Adrenal gland (tissue), 9 donors: ENCODE measurements at regions not wholly inside any gene's neighbourhood (a gene's known extent, or its start where the extent isn't known, plus 50 kb on each side); places are given as distances from the start of the nearest gene placed in this dataset.

Experiments used
- DNase-seq, 7 donors: peaks; one replicate each; pipeline ENCODE4 v3.0.0-alpha.2; 2019 to 2020
- H3K27ac ChIP-seq, 5 donors: fragments of 200-600 bp; sonication (generic) in 4 of 5; 1 replicate in 3 of 5; 2 replicates in 2 of 5; pipeline versions ENCODE4 v1.5.1 to v1.8.0; 2016 to 2020; ENCODE audit warnings: mild to moderate bottlenecking in 1 of 5
- H3K27me3 ChIP-seq: fragments of 200-600 bp; 2 replicates; pipeline ENCODE4 v1.8.0; 2021
- H3K36me3 ChIP-seq, 2 donors: fragments of 200-600 bp; replicated peaks in 1 of 2; 1 replicate in 1 of 2; 2 replicates in 1 of 2; pipeline versions ENCODE4 v1.5.1 to v1.8.0; 2018 to 2022
- H3K4me1 ChIP-seq, 2 donors: fragments of 200-600 bp; replicated peaks in 1 of 2; 1 replicate in 1 of 2; 2 replicates in 1 of 2; pipeline versions ENCODE4 v1.5.1 to v1.8.0; 2018 to 2021
- H3K4me3 ChIP-seq, 4 donors: fragments of 200-600 bp; sonication (generic) in 3 of 4; one replicate each; pipeline ENCODE4 v1.5.1; 2016 to 2018
- H3K9me3 ChIP-seq, 3 donors: fragments of 200-600 bp; sonication (generic) in 1 of 3; replicated peaks in 1 of 3; 1 replicate in 2 of 3; 2 replicates in 1 of 3; pipeline versions ENCODE4 v1.5.1 to v1.8.0; 2016 to 2021
- CTCF ChIP-seq, 6 experiments: fragments of 450-650 bp in 4 of 6; fragments of 200-600 bp in 2 of 6; sonication (generic) in 1 of 6; IDR thresholded peaks; 1 replicate in 5 of 6; 2 replicates in 1 of 6; pipeline versions ENCODE4 v1.5.1 to v1.8.0; 2016 to 2021; ENCODE audit warnings: antibody characterized with exemption in 6 of 6, mild to moderate bottlenecking in 2 of 6, moderate library complexity in 1 of 6
- POLR2A ChIP-seq, 2 donors: fragments of 450-650 bp; IDR thresholded peaks; one replicate each; pipeline ENCODE4 v1.6.1; 2017; ENCODE audit warnings: antibody characterized with exemption in 2 of 2, mild to moderate bottlenecking in 2 of 2, moderate library complexity in 1 of 2
- WGBS, 4 donors: extraction: QIAGEN DNeasy Blood & Tissue Kit in 2 of 4; methylation state at CpG; one replicate each; pipeline versions ENCODE4 v1.1.5 to v1.1.7; 2013 to 2017; 5-methylcytosine and 5-hydroxymethylcytosine counted together
- intact Hi-C, 2 donors: fragments of 100-400 bp; cut with DNase I; formaldehyde crosslinking; loops; one replicate each; pipeline versions ENCODE4 v1.14.1 to v1.15.0; 2022 to 2023
- donor health status: healthy with polysubstance abuse.
- donor health status: Bipolar disorder and iron deficiency.
- donor health status: DM: yes; HTN: yes; CAD: no.
- donor health status: DM: no; HTN: no; CAD: no.
- donor health status: DM: no; HTN: no; CAD: no.

- Histone ChIP-seq H3K27ac (peak overlapping the region in 1 of 5 donors; percentile 14), H3K36me3 (no peaks in the 10 kb centered on the region), H3K4me1 (peaks cover 0 to 6% of the 10 kb centered on the region in 2 donors), H3K4me3 (no peak overlapping the region), H3K9me3 (no peaks in the 10 kb centered on the region), H3K27me3 (no peaks in the 10 kb centered on the region)
- TF ChIP-seq POLR2A (IDR thresholded peaks at IDR 0.05) = no peak
- TF ChIP-seq CTCF (IDR thresholded peaks at IDR 0.05) = no peak
- DNase-seq = no peak
- 58 to 82% (median 74%) methylated on average over 8 to 13 of the region's 13 CpGs for WGBS, 4 donors
- intact Hi-C loops = no loop called here
These were observed 107.3 kb upstream of the SHH start for GRCh38 chr7:155919391-155920067.

DNA sequence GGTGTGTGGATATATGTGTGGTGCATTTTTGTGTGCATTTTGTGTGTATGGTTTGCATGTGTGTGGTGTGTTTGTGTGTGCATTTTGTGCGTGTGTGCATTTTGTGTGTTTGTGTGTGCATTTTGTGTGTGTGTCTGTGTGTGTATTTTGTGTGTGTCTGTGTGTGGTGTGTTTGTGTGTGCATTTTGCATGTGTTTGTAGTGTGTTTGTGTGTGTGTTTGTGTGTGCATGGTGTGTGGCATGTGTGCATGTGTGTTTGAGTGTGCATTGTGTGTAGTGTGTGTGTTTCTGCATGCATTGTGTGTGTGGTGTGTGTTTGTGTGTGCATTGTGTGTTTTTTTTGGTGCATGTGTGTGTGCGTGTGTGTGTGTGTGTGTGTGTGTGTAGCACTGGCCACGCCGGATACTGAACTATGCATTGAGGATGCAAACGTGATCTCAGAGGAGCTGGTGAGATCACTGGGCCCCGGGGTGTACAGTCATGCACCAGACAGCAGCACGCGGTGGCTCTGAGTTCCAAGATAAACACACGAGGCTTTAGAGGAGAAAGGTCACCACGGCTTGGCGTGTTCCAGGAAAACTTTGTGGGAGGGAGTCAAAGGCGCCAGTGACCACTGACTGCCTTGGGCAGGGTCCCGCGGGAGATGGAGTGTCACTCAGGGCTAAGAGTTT is 106.6 kb upstream of the SHH start:
- Histone ChIP-seq H3K9me3 (no peaks in the 10 kb centered on the region), H3K27ac (peak overlapping the region in 1 of 5 donors; percentile 14), H3K4me1 (peaks cover 0 to 6% of the 10 kb centered on the region in 2 donors), H3K36me3 (no peaks in the 10 kb centered on the region), H3K4me3 (no peak overlapping the region), H3K27me3 (no peaks in the 10 kb centered on the region)
- TF ChIP-seq CTCF (IDR thresholded peaks at IDR 0.05) = no peak
- TF ChIP-seq POLR2A (IDR thresholded peaks at IDR 0.05) = no peak
- intact Hi-C loops = no loop called here
- WGBS, 4 donors = 25 to 34% (median 29%) methylated on average over 12 to 14 of the region's 14 CpGs
- DNase-seq = peak; percentile 73 to 88 (median 81)

GRCh38 chr7:155917836-155918430 is 105.7 kb upstream of the SHH start:
- intact Hi-C loops = no loop called here
- 51 to 65% (median 57%) methylated on average over 9 of the region's 9 CpGs for WGBS, 4 donors
- Histone ChIP-seq H3K36me3 (no peaks in the 10 kb centered on the region), H3K4me3 (no peak overlapping the region), H3K27me3 (no peaks in the 10 kb centered on the region), H3K4me1 (peaks cover 0 to 6% of the 10 kb centered on the region in 2 donors), H3K9me3 (no peaks in the 10 kb centered on the region), H3K27ac (no peak overlapping the region)
- TF ChIP-seq POLR2A (IDR thresholded peaks at IDR 0.05) = no peak
- no peak for DNase-seq

DNA sequence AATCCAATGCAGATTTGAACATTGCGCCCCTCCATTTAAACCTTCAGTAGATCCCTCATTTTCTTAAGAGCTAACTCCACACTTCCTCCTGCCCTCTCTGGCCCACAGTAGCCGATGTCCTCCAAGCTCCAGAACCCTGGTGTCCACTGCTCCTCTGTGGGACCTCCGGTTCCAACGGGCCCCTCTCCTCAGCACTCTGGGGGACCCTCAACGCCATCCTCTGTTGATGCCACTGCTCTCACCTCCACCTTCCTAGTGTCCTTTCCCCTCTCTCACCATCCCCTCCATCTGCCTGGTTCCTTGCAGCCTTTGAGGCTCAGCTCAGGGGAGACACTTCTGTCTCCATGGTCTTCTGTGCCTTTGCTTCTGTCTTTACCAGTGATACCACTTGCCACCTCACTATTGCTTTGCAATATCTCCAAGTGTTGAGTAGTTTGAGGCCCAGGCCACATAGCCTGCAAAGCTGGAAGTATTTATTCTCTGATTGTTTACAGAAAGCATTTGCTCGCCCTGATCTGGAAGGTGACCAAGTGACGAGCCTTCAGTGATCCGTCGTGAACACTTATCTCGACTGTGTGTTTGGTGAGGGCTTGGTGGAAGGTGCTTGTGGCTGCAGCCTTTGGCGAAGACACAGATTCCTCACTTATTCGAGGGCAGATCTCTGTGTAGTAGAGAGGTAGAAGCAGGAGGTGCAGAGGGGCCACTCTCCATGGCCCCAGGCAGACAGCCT is 104.8 kb upstream of the SHH start:
- 72 to 81% (median 77%) methylated on average over 12 of the region's 12 CpGs for WGBS, 4 donors
- Histone ChIP-seq H3K4me1 (peaks cover 0 to 6% of the 10 kb centered on the region in 2 donors), H3K36me3 (no peaks in the 10 kb centered on the region), H3K27ac (no peak overlapping the region), H3K4me3 (no peak overlapping the region), H3K27me3 (no peaks in the 10 kb centered on the region), H3K9me3 (no peaks in the 10 kb centered on the region)
- intact Hi-C loops = no loop called here
- TF ChIP-seq CTCF (IDR thresholded peaks at IDR 0.05) (no peak), POLR2A (IDR thresholded peaks at IDR 0.05) (no peak)
- no peak for DNase-seq
